ENCODE measurements at regions not wholly inside any gene's neighbourhood (a gene's known extent, or its start where the extent isn't known, plus 50 kb on each side); places are given as distances from the start of the nearest gene placed in this dataset.

DNA sequence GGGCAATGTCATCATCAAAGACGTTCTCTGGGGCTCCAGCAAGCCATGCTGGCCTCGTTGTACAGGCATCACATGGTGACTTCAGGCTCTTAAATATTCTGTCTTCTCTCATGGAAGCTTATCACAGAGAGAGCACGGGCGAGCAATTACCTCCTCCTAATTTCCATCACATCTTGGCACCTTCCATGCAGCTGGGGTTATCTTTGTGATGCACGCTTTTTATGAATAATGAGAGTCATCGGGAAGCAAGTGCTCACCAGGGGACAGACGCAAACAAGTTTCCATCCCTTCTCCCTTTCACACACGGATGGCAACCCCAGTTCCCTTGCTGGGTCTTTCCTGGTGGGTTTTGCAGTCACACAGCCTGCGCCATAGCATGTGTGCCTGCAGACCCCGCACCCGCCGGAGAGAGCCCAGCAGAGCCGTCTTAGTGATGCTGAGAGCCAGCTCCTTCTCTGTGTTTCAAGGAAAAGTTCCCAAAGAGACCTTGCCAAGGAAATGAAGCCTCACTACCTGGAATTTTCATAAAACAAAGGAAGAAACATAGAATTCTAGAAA is 116.3 kb upstream of the AFDN start:
- Histone ChIP-seq H3K4me3 (ENCODE audit: low read depth, low read length) (no peak overlapping the region), H3K9ac (ENCODE audit: low read length) (no peak overlapping the region), H3K23ac (ENCODE audit: low read length) (no peak overlapping the region), H3K9me3 (ENCODE audit: insufficient read depth, low read depth, low read length) (peaks cover 3% of the 10 kb centered on the region), H2BK120ac (ENCODE audit: insufficient read depth, low read length, poor library complexity) (no peak overlapping the region), H4K8ac (ENCODE audit: low read depth, low read length) (no peak overlapping the region), H2BK12ac (ENCODE audit: low read length) (no peak overlapping the region), H3K27me3 (ENCODE audit: insufficient read depth, low read length) (no peaks in the 10 kb centered on the region), H3K4me2 (ENCODE audit: low read length) (no peak overlapping the region), H3K27ac (ENCODE audit: low read depth, low read length) (no peak overlapping the region), H4K12ac (ENCODE audit: low read depth, low read length) (no peak overlapping the region), H2AK5ac (ENCODE audit: low read length) (no peak overlapping the region), H3K4me1 (ENCODE audit: control insufficient read depth in 1 of 2, insufficient read depth in 2 of 2, low read length in 2 of 2) (peaks cover 3% of the 10 kb centered on the region in 2 experiments), H3K79me2 (ENCODE audit: control insufficient read depth, insufficient read depth, low read length, poor library complexity) (no peaks in the 10 kb centered on the region), H2BK5ac (ENCODE audit: low read depth, low read length, poor library complexity) (no peak overlapping the region), H3K18ac (ENCODE audit: low read length) (no peak overlapping the region), H4K91ac (ENCODE audit: low read depth, low read length) (no peak overlapping the region), H3K79me1 (ENCODE audit: low read length) (no peaks in the 10 kb centered on the region), H2AFZ (ENCODE audit: insufficient read depth, low read length, poor library complexity) (no peak overlapping the region), H3K36me3 (ENCODE audit: control insufficient read depth in 1 of 2, insufficient read depth in 2 of 2, low read length in 2 of 2) (no peaks in the 10 kb centered on the region), H3K4ac (ENCODE audit: low read depth, low read length) (no peak overlapping the region), H3K14ac (ENCODE audit: low read length) (no peak overlapping the region)
- no peak for DNase-seq
- no CpG with 5 or more reads among the region's 13 CpGs for WGBS (ENCODE audit: extremely low coverage, insufficient coverage, insufficient read length)

DNA sequence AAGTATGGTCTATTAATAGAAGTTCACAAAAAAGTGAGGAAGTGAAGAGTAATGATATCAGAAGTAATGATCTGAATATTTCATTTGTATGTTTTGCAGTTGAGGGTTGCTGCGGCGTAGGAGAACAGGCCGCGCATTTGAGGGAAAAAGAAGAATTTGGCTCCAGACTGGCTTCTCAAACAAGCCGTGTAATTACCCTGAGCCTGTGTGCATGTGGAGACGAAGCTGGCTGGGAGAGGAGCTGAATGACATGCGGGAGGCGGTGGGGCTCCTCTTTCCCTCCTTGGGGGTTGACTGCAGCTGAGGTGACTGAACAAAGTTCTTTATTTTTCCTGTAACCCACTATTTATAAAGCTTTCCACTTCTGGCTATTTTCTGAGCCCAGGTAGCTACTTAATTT is 115.5 kb upstream of the AFDN start:
- Histone ChIP-seq H3K27me3 (ENCODE audit: insufficient read depth, low read length) (no peaks in the 10 kb centered on the region), H3K4me3 (ENCODE audit: low read depth, low read length) (no peak overlapping the region), H3K4me1 (ENCODE audit: control insufficient read depth in 1 of 2, insufficient read depth in 2 of 2, low read length in 2 of 2) (peaks cover 3% of the 10 kb centered on the region in 2 experiments), H3K27ac (ENCODE audit: low read depth, low read length) (no peak overlapping the region), H3K9ac (ENCODE audit: low read length) (no peak overlapping the region), H3K79me1 (ENCODE audit: low read length) (no peaks in the 10 kb centered on the region), H3K4me2 (ENCODE audit: low read length) (no peak overlapping the region), H4K91ac (ENCODE audit: low read depth, low read length) (no peak overlapping the region), H2BK5ac (ENCODE audit: low read depth, low read length, poor library complexity) (no peak overlapping the region), H3K18ac (ENCODE audit: low read length) (no peak overlapping the region), H3K36me3 (ENCODE audit: control insufficient read depth in 1 of 2, insufficient read depth in 2 of 2, low read length in 2 of 2) (no peaks in the 10 kb centered on the region), H2AK5ac (ENCODE audit: low read length) (no peak overlapping the region), H3K4ac (ENCODE audit: low read depth, low read length) (no peak overlapping the region), H2BK120ac (ENCODE audit: insufficient read depth, low read length, poor library complexity) (no peak overlapping the region), H4K8ac (ENCODE audit: low read depth, low read length) (no peak overlapping the region), H3K79me2 (ENCODE audit: control insufficient read depth, insufficient read depth, low read length, poor library complexity) (no peaks in the 10 kb centered on the region), H2BK12ac (ENCODE audit: low read length) (no peak overlapping the region), H3K23ac (ENCODE audit: low read length) (no peak overlapping the region), H4K12ac (ENCODE audit: low read depth, low read length) (no peak overlapping the region), H3K9me3 (ENCODE audit: insufficient read depth, low read depth, low read length) (peaks cover 3% of the 10 kb centered on the region), H2AFZ (ENCODE audit: insufficient read depth, low read length, poor library complexity) (no peak overlapping the region), H3K14ac (ENCODE audit: low read length) (no peak overlapping the region)
- no CpG with 5 or more reads among the region's 8 CpGs for WGBS (ENCODE audit: extremely low coverage, insufficient coverage, insufficient read length)
- no peak for DNase-seq

DNA sequence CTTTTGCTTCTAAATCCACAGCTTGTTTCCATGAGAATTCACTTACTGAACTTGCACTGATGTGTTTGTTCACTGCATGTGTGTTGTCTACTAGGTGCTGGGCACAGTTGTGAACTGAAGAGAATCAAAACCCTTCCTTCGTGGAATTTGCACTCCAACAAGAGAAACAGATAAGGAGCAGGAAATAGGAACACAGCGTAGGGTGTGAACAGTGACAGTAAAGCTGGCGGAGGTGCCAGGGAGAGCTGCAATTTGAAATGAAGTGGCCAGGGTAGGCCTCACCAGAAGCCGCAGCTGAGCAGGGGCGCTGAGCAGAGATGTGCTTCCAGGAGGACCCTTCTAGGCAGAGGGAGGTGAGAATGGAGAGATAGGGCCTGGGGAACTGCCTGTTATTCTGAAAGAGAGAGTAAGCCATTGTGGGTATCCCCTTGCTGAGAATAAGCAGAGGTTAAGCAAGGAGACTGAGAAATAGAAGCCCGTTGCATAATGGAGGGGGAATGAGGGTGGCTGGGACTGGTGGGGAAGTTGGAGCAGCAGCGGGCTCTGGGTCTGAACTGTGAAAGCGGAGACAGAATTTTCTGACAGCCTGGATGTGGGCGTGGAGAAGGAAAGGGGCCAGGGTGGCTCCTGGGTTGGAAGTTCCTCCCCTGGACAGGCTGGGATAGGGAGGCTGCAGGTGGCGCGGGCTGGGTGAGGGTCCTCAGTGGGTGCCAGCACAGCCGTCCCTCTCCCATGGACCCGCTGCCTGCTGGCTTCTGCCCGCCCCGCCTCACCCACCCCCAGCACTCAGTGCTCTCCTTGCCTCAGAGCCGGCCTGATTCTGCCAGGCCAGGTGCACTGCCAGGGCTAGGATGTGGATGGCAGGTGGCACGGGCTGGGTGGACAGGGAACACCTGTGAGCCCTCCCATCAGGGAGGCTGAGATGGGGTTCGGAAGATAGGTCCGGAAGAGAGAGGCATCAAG is 114.7 kb upstream of the AFDN start:
- no peak for DNase-seq
- Histone ChIP-seq H3K27ac (ENCODE audit: low read depth, low read length) (no peak overlapping the region), H3K9ac (ENCODE audit: low read length) (no peak overlapping the region), H3K4me2 (ENCODE audit: low read length) (no peak overlapping the region), H3K79me1 (ENCODE audit: low read length) (no peaks in the 10 kb centered on the region), H2BK12ac (ENCODE audit: low read length) (no peak overlapping the region), H3K9me3 (ENCODE audit: insufficient read depth, low read depth, low read length) (peaks cover 3% of the 10 kb centered on the region), H2BK120ac (ENCODE audit: insufficient read depth, low read length, poor library complexity) (no peak overlapping the region), H2AFZ (ENCODE audit: insufficient read depth, low read length, poor library complexity) (no peak overlapping the region), H3K27me3 (ENCODE audit: insufficient read depth, low read length) (no peaks in the 10 kb centered on the region), H4K12ac (ENCODE audit: low read depth, low read length) (no peak overlapping the region), H4K91ac (ENCODE audit: low read depth, low read length) (no peak overlapping the region), H3K4ac (ENCODE audit: low read depth, low read length) (no peak overlapping the region), H2AK5ac (ENCODE audit: low read length) (no peak overlapping the region), H3K14ac (ENCODE audit: low read length) (no peak overlapping the region), H3K4me1 (ENCODE audit: control insufficient read depth in 1 of 2, insufficient read depth in 2 of 2, low read length in 2 of 2) (peaks cover 3% of the 10 kb centered on the region in 2 experiments), H3K79me2 (ENCODE audit: control insufficient read depth, insufficient read depth, low read length, poor library complexity) (no peaks in the 10 kb centered on the region), H3K4me3 (ENCODE audit: low read depth, low read length) (no peak overlapping the region), H2BK5ac (ENCODE audit: low read depth, low read length, poor library complexity) (no peak overlapping the region), H3K18ac (ENCODE audit: low read length) (no peak overlapping the region), H3K23ac (ENCODE audit: low read length) (no peak overlapping the region), H4K8ac (ENCODE audit: low read depth, low read length) (no peak overlapping the region), H3K36me3 (ENCODE audit: control insufficient read depth in 1 of 2, insufficient read depth in 2 of 2, low read length in 2 of 2) (no peaks in the 10 kb centered on the region)
- WGBS (ENCODE audit: extremely low coverage, insufficient coverage, insufficient read length): no CpG with 5 or more reads among the region's 19 CpGs

DNA sequence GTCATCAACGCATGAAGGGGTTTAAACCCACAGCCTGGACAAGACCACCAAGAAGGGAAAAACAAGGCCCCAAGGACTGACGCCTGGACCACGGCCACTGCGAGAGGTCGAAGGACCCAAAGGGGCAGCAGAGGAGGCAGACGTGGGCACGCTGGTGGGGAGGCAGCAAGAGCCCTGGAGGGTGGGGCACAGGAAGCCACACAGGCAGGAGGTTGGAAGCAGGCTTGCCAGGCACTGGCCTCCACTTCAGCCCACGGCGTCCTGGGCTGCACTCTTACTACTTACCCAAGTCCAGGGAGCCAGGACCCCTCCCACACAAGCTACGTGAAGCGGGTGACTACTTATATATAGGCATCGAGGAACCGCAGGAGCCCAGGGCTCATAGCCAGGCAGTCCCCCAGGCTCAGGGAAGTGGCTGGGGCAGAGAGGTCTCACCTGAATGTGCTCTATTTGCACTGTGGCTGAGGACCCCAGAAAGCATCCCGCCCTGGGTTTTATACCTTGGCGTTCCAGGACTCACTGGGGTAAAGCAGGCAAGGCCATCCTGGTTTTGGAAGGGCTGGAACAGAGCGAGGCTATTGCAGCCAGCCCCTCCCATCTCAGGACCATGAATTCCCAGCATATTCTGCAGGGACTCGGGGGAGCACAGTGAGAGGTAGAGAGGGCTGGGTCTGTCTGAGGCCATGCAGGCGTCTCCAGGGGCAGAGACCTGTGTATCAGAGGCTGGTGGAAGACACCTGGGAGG is 113.8 kb upstream of the AFDN start:
- H3K9ac ChIP-seq (ENCODE audit: low read length): no peak overlapping the region
- no peak overlapping the region for H4K8ac ChIP-seq (ENCODE audit: low read depth, low read length)
- no peak overlapping the region for H3K4me3 ChIP-seq (ENCODE audit: low read depth, low read length)
- no peaks in the 10 kb centered on the region for H3K79me2 ChIP-seq (ENCODE audit: control insufficient read depth, insufficient read depth, low read length, poor library complexity)
- H2AK5ac ChIP-seq (ENCODE audit: low read length): no peak overlapping the region
- WGBS (ENCODE audit: extremely low coverage, insufficient coverage, insufficient read length): no CpG with 5 or more reads among the region's 18 CpGs
- H2BK120ac ChIP-seq (ENCODE audit: insufficient read depth, low read length, poor library complexity): no peak overlapping the region
- no peak overlapping the region for H3K27ac ChIP-seq (ENCODE audit: low read depth, low read length)
- peaks cover 2% of the 10 kb centered on the region for H3K9me3 ChIP-seq (ENCODE audit: insufficient read depth, low read depth, low read length)
- H3K14ac ChIP-seq (ENCODE audit: low read length): no peak overlapping the region
- no peak overlapping the region for H3K23ac ChIP-seq (ENCODE audit: low read length)
- no peak overlapping the region for H4K91ac ChIP-seq (ENCODE audit: low read depth, low read length)
- no peaks in the 10 kb centered on the region for H3K27me3 ChIP-seq (ENCODE audit: insufficient read depth, low read length)
- H3K4ac ChIP-seq (ENCODE audit: low read depth, low read length): no peak overlapping the region
- no peak for DNase-seq
- no peak overlapping the region for H2BK12ac ChIP-seq (ENCODE audit: low read length)
- H3K36me3 ChIP-seq (ENCODE audit: control insufficient read depth in 1 of 2, insufficient read depth in 2 of 2, low read length in 2 of 2): no peaks in the 10 kb centered on the region
- H4K12ac ChIP-seq (ENCODE audit: low read depth, low read length): no peak overlapping the region
- H2AFZ ChIP-seq (ENCODE audit: insufficient read depth, low read length, poor library complexity): no peak overlapping the region
- peaks cover 2% of the 10 kb centered on the region in 2 experiments for H3K4me1 ChIP-seq (ENCODE audit: control insufficient read depth in 1 of 2, insufficient read depth in 2 of 2, low read length in 2 of 2)
- no peak overlapping the region for H3K4me2 ChIP-seq (ENCODE audit: low read length)
- no peak overlapping the region for H2BK5ac ChIP-seq (ENCODE audit: low read depth, low read length, poor library complexity)
- H3K79me1 ChIP-seq (ENCODE audit: low read length): no peaks in the 10 kb centered on the region
- no peak overlapping the region for H3K18ac ChIP-seq (ENCODE audit: low read length)
